GM20000 (cell line): ENCODE measurements at regions not wholly inside any gene's neighbourhood (a gene's known extent, or its start where the extent isn't known, plus 50 kb on each side); places are given as distances from the start of the nearest gene placed in this dataset.

Experiments
- DNase-seq: peaks from one replicate; pipeline ENCODE4 v3.0.0; 2012; ENCODE audit warnings: low spot score
- CTCF ChIP-seq: IDR thresholded peaks from 2 replicates; pipeline ENCODE4 v1.5.1; 2012; ENCODE audit warnings: mild to moderate bottlenecking, control low read depth; ENCODE audit errors: extremely low read depth, missing control alignments

GRCh38 chr5:11985993-11986392 is 81.7 kb upstream of the CTNND2 start:
- DNase-seq: no peak
- no peak for TF ChIP-seq CTCF

GRCh38 chr5:11984196-11984595 is 80.0 kb upstream of the CTNND2 start:
- no peak for TF ChIP-seq CTCF
- no peak for DNase-seq

- no peak for DNase-seq
- no peak for TF ChIP-seq CTCF
Measured at GRCh38 chr5:11981986-11982385, 77.7 kb upstream of the CTNND2 start.

GRCh38 chr5:11977904-11978303 is 73.7 kb upstream of the CTNND2 start:
- DNase-seq: no peak
- no peak for TF ChIP-seq CTCF

GRCh38 chr5:11973469-11973868 is 69.2 kb upstream of the CTNND2 start:
- no peak for DNase-seq
- TF ChIP-seq CTCF: no peak

- DNase-seq: no peak
- TF ChIP-seq CTCF: no peak
Measured at GRCh38 chr5:11963227-11963626, 59.0 kb upstream of the CTNND2 start.

- no peak for DNase-seq
- TF ChIP-seq CTCF: no peak
Measured at GRCh38 chr5:11962122-11962521, 57.9 kb upstream of the CTNND2 start.

GRCh38 chr5:11958321-11958720 is 54.1 kb upstream of the CTNND2 start:
- DNase-seq: no peak
- TF ChIP-seq CTCF: no peak
